HG03060 (cell line): ENCODE measurements at regions not wholly inside any gene's neighbourhood (a gene's known extent, or its start where the extent isn't known, plus 50 kb on each side); places are given as distances from the start of the nearest gene placed in this dataset.

Experiments
- ATAC-seq: cut with Tn5 transposase; IDR thresholded peaks from one replicate; pipeline ENCODE4 v1.9.1; 2021; ENCODE audit warnings: low read depth, moderate number of reproducible peaks; ENCODE audit not compliant: unreplicated experiment

DNA sequence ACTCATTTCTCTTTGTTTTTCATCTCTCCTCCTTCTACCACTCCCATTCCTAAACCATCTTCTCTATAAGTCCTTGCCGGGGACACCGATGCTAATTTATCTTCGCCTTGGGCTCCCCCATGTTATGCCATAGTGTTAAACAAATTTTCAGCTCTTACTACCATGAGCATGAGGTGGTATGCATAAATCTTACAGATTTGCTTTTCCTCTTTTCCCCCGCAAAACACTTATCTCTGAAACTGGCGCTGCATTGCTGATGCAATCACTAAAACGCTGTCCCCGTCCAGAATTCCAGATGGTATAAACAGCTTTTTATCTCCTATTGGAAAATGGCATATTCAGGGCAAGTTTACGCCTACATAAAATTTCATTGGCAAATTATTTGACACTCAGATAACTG lies 673.6 kb upstream of the CDH8 start:
- ATAC-seq = no peak

DNA sequence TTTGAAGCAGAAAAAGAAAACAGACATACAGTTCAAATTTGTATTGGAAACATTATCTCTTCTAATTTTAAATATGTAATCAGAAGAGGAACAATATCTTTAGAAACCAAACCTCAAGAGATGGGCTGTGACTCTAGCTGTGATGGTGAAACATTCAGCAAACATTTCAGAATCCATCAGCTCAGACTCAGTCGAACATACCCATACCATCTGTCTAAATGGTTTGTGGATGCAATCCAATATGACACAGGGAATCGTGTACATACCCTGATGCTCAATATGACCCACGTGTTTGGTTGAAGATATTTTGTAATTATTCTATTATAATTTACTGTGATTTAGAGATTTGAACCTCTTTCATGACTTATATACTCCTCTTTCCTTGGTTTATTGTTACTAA lies 665.2 kb upstream of the CDH8 start:
- ATAC-seq = no peak

DNA sequence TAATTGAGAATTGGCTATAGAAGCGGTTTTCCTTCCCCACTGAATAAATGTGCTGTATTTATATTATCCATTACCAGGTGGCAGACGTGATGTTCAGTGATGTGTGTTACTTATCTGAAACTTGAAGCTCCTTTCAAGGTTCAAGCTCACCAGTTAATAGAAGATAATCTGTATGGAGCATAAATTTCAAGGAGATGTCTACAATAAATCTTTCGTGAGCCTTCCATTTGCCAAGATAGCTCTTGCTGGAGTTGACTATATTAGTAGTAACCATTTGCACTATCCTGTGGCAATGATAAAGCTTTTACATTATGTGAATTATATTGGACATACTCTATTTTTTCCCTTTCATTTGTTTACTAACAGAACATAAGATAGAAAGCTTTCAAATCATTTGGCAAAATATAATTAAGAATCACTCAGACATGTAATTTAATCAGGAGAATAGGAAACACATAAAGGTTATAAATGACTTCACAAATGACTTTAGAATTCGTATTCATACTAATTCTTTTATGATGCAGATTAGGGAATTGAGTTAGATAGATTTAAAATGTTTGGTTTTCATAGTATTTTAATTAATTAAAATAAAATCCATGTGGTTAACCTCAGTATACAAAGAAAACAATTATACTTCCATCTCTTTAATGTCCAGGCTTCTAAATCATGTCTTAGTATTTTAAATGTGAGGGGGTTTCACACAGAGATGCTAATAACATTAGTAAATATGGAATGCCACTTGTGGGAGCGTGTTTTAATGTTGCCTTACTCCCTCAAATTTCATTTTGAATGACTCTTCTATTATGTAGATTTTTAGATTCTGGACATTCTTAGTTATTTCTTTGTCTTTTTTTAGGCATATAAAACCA lies 664.4 kb upstream of the CDH8 start:
- no peak for ATAC-seq

DNA sequence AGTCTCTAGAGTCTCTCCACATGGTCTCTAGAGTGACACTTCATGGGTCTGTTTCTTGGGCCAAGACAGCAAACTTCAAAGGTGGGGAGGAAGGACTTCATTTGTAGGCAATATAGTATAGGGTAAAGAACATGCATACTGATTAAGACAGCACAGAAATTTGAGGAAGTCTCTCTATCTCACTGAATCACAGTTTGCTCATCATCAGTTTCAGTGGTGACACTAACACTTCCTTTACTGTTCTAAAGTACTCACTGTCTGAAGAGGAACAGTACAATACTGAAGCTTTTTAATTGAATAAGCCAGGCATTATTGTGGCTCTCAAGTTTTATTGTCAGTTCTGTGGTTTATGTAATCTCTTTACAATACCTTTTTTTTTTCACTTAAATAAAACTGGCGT lies 656.4 kb upstream of the CDH8 start:
- no peak for ATAC-seq

DNA sequence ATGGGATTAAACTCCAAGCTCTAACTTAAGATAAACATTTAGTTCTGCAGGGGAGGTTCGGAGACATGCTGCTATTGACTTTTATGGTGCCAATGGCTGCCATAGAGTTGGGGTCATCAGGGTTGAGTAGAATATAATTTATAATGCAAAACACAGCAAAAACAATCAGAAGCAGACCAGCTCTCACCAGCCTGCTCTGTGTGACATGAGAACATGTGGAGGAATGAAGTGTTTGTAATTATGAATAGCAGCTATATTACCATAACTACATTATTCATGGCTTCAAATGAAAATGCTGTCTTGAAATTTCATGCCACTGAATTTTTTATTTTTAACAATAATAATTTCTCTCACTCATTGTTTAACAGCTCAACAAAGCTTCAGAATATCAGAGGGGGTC lies 645.6 kb upstream of the CDH8 start:
- no peak for ATAC-seq

DNA sequence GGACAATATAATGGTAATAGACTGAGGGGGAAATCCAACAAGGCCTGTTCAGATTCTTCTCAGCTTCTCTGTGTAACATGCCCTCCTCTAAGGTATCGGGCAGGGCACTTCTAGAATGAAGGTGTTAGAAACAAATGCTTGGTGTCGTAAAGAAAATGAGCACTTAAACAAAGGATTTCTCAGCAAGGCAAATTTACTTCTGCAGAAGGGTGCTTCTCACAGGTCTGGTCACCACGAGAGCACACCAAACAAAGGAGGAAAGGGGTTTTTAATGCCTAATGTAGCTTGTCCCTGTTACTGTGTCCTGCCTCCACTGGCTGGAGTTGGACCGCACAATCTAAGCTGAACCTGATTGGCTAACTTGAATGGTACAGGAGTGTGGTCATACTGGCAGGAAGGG lies 642.6 kb upstream of the CDH8 start:
- no peak for ATAC-seq

DNA sequence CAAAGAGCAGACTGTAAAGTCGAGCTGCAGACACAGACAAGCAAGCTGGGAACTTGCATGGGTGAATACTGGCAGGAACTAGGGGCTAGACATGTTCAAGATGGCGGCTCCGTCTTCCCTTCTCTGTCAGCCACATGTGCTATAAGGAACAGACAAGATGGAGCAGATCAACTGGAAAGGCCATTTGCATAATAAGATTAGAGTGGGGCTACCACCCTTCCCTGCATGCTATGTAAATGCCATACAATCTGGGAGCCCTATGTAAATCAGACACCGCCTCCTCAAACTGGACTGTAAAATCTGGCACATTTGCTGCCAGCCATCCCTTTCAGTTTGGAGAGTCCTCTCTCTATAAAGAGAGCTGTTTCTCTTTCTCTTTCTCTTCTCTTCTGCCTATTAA lies 640.1 kb upstream of the CDH8 start:
- no peak for ATAC-seq

DNA sequence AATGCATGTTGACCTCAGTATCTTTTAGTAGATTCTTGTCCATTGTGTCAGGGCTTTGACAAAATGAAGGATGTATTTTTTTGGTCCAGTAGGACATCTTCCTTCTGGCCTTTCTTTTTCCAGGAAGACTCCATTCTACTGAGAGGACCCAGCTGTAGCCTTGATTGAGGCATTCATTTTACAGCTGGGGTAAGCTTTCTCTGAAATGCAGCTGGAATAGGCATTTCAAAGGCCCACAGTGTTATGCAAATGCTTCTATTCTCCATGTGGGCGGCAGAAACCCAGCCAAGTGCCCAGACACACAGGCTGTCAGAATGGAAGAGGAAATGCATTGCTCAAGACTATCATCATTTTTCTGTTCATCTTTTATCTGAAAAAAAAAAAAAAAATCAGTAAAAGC lies 629.0 kb upstream of the CDH8 start:
- no peak for ATAC-seq

DNA sequence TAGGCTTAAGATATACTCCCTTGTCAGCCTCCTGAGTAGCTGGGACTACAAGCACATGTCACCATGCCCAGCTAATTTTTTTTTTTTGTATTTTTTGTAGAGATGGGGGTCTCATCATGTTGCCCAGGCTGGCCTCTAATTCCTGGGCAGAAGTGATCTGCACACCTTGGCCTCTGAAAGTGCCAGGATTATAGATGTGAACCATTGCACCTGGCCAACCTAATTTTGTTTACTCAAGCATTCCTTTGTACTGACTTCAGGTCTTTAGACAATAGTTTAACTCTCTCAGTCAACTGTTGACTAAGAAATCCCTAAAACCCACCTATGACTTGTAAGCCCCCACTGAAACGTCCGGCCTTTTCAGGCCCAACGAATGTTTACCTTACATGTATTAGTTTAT lies 628.3 kb upstream of the CDH8 start:
- no peak for ATAC-seq

DNA sequence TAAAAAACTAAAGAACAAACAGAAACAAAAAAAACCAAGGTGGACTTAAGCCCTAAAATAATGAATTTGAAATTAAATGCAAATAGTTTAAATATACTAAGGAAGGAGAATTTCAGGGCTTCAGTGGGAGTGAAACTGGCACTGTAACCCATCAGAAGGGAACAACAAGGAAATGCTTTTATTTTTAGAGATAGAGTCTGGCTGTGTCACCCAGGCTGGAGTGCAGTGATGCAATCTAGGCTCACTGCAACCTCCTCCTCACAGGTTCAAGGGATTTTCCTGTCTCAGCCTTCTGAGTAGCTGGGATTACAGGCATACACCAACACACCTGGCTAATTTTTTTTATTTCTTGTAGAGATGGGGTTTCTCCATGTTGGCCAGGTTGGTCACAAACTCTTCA lies 625.2 kb upstream of the CDH8 start:
- no peak for ATAC-seq

DNA sequence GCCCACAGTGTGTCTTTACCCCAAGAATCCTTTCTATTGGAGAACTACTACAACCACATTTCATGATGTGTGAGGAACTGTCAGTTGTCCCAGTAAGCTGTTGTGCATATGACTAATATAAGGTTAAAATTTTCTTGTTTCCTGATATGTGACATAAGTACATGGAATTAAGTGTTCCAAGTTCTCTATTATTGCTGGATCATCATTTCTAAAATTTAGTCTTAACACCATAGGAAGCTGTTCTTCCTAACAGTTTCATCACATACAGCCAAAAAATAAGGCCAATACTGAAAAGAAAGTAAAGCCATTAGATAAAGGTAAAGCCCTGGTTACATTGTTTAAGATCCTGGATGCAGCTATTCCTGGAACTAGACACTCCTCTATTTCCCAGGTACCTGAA lies 620.9 kb upstream of the CDH8 start:
- ATAC-seq = no peak

DNA sequence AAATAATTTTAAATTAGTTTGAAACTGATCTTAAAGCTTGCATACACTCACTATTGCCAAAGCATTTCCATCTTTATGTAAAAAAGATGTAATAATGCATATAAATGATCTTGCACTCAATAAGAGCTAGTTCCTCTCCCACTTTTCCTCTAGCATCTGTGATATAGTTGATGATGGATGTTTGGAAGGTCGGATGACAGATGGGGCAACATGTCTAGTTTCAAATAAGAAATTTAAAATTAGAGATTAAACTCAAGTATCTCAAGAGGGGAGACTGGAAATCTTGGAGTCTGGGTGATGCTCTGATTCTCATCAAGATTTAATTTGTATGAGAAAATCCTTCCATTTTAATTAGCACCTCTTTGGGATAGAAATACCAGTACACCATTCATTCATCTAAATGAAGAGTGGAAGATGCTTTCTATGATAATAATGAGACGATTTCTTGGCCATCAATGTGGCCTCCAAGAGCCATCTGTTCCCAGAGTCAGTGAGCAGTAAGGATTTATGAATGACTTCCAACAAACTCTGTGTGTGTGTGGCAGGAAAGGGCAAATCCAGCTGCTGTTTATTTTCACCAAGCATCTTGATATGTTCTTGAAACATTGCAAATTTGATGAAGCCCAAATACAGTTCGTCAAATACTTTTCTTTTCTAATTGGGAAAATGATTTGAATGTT lies 616.3 kb upstream of the CDH8 start:
- ATAC-seq = no peak

DNA sequence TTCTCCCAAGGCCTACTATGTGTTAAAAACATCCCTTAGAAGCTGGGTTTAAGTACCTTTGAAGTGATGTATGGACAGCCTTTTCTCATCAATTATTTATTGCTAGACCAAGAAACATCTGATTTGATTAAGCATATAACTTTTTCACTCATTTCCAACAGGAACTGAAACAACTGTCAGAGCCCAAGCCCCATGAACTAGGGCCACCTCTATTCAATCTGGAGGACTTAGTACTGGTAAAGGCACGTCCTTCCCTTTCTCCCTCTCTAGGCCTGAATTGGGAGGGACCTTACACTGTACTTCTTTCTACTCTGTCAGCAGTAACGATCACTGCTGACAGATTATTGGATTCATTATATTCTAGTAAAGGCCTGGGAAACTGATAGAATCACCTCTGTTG lies 612.0 kb upstream of the CDH8 start:
- ATAC-seq = no peak

DNA sequence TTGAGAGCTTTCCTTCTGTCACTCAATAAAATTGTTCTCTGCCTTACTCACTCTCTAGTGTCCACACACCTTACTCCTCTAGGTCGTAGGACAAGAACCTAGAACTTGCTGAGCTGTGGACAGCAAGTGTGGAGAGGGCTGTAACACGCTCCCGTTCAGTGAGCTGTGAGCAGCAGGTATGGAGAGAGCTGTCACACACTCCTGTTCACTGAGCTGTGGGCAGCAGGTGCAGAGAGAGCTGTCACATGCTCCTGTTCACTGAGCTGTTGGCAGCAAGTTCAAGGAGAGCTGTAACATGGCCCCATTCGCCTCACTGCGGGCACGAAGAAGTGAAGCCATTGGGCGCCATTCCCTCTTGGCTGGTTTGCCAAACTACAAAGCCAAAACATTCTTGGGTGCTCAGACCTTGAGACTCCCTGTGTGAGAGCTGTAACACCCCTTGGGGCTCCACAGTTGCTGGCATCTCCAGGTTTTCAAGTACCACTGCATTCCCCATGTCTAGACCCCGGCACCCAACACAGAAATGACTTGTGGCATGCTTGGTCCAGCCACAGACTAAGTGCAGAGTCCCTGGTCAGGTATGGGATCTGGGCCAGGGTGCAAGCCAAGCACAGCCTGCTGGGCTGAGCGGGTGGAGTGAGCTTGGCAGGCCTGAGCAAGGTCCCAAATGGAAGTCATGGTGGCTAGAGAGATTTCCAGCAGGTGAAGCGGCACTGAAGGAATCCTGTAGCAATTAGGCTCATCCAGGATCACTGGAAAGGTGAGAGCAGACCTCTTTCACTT lies 608.0 kb upstream of the CDH8 start:
- no peak for ATAC-seq

DNA sequence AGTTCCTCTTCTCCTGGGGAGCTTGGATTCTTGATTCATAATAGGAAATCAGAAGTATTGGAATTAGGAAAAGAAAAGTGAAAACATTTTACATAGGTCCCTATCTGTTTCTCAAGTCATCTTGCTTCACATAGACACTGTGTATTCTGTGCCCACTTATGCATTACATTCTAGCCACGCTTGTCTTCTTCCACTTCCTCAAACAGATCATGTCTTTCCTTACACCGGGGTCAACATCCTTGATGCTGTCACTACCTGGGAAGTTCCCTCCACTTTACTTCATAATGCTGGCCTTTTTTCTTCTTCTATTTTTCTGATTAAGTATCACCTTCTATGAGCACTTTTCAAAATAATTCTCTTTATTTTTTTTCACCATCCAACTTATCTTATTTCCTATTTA lies 606.4 kb upstream of the CDH8 start:
- no peak for ATAC-seq

DNA sequence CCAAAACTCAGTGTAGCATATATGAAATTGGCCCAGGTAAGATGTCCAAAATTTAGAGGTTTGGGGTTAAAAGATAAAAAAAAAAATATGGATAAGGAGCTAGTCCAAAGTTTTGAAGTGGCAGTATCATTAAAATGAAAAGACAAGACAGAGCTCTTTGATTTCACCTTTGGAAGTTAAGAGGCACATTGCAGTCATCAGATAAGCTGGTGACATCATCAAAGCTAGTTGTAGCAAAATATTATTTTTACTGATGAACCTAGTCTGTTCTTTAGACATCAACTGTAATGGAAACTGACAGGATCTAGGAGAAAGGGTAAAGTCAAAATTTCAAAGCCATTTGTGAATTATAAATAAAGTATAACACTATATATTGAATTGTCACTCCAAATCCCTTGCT lies 603.7 kb upstream of the CDH8 start:
- no peak for ATAC-seq

DNA sequence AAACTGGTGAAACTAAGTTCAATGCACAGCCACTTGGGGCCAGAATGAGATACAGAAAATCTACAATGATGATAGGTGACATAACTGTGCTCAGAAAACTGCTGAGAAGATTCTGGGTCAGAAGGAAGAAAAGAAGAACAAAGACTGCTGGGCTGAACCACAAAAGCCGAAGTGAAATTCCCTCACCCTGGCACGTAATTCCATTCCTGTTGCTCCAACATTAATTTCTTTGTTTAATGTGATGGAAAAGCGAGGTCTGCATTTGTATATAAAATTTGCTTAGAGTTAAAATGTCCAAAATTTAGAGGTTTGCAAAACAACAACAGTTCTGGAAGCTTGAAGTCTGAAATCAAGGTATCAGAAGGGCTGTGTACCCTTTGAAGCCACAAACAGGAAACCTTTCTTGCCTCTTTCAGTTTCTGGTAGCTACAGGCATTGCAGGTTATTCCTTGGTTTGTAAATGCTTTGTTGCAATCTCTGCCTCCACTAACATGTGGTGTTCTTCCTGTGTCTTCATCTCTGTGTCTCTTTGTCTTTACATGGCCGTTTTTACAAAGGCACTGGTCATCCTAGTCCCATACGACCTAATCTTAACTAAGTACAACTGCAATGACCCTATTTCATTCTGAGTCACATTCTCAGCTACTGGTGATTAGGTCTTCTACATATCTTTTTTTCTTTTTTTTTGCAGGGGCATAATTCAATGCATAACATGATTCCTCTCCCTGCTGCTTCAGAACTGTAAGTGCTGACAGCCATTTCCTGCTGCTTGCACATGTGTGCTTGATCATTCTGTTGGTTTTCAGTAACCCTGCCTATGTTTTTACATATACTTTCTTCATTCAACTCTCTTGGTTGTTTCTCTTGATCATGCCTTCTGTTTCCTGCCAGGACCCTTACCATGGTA lies 603.0 kb upstream of the CDH8 start:
- ATAC-seq = peak; percentile 65

DNA sequence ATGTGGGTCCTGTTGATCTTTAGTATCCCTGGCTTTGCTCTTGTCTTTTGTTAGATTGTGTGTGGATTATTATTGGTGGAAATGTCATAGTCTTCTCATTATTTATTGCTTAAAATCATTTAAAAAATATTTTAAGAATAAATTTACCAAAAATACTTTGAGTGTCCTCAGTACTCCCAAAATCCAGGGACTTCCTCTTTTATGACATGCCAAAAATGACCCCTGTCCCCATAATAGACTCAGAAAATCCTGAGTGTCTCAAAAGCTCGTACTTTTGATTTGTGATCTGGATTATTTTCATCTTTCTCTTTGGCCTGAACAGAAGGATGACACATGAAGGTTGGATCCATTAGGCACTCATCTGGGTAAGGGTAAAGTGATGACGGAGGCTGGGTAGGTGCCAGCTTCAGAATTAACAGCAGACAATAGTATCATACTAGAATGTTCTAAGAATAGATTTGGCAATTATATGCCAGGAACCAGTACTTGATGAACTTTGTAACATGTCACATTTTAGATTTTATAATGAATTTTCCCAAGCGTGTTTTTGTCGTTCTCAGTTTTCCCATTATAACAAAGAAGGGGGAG lies 602.2 kb upstream of the CDH8 start:
- ATAC-seq = no peak

DNA sequence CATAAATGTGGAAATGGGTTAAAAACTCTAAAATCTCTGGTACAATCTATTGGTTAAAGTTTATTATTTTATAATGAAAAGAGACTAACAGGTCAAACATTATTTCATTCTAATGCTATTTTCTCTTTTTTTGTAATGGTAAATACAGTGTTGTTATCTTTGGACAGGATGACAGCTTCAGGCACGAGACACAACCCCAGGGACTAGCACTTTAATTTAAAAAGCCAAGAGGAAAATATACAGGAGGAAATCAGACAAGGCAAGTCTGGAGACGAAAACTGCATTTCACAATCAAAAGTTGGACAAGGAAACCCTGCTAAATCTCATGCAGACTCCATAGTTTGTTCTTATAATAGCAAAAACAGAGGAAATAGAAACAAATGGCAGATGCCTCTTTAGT lies 589.1 kb upstream of the CDH8 start:
- no peak for ATAC-seq

DNA sequence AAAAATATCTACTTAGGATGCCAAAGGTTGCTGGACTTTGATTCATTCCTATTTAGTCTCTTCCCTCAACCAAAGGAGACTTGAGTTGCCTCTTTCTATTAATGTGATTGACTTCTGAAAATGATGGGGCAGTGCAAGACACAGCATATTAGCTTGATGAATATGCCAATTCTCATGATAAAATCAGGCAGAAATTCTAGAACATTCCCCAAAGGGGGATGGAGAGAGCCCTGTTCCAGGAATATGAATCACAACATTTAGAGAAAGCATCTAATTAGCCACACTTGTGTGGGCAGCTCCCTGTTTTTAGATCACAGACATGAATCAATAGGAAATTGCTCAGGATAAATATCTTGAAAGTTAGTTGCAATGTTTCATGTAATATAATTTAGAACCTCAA lies 584.0 kb upstream of the CDH8 start:
- no peak for ATAC-seq
